ENCODE measurements at regions not wholly inside any gene's neighbourhood (a gene's known extent, or its start where the extent isn't known, plus 50 kb on each side); places are given as distances from the start of the nearest gene placed in this dataset.

DNA sequence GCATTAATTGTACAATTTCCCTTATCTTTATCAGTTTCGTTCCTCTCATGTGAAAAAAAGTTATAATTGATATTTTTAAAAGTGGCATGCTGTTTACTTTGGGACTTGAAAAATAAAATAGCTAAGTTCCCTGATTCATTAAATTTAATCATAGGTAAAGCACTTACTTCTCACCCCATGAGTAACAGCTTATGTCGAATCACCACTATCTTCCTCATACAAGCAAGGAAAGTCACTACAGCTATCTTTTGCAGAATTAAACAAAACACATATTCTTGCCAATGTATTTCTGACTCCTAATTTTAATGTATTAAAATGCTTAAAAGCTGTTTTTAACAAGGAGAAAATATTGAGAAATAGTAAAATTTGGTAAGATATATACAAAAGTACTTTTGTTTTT lies 832.4 kb upstream of the PCDH10 start:
- TF ChIP-seq POLR2A (IDR thresholded peaks at IDR 0.05; ENCODE audit: low read depth, low read length) (no peak), POU2F2 (IDR thresholded peaks at IDR 0.05; ENCODE audit: low read depth, low read length) (no peak), POLR2AphosphoS5 (IDR thresholded peaks at IDR 0.05; ENCODE audit: low read depth, low read length) (no peak), SPI1 (IDR thresholded peaks at IDR 0.05; ENCODE audit: low read depth, low read length) (no peak)

All from GM12891 (cell line).